SW480 (cell line): ENCODE measurements at regions not wholly inside any gene's neighbourhood (a gene's known extent, or its start where the extent isn't known, plus 50 kb on each side); places are given as distances from the start of the nearest gene placed in this dataset.

Source experiments
- DNase-seq: peaks from one replicate; pipeline ENCODE4 v3.0.0-alpha.2; 2016; ENCODE audit warnings: low spot score

DNA sequence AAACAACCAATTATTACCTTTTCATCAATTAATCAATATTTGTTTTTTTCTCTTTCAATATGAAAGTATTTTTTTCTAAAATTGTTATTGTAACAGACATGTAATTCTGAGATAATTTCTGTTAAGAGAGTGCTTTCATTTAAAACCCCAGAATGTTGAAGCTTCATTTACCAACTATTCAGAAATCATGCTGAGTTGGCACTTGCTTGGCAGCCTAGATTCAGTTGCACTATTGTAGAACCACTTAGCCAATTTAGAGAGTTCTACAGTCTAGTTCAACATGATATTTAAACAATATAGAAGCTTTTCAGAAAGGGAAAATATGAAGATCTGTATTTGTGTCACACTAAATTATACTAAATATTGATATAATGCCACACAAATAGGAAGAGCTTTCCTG is 56.1 kb upstream of the NKAIN2 start:
- DNase-seq, result no peak

DNA sequence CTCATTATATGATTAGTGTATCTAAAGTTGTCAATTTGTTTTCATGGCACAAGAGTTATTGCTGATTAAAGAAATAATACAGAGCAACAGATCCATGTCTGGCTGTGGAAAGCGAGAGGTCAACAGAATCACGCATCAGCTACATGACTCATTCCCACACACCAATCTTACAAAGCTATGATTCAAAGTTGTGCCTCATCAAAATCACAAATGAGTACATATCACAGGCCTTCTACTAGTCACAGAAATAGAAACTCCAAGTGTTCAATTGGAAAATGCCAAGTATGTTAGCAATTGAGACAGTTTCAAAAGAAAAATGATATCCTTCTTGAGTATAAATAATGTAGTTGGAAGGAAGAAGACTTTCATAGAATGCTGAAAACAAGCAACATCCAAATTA is 57.8 kb upstream of the NKAIN2 start:
- DNase-seq, result no peak

- no peak for DNase-seq
Observed at GRCh38 chr6:123744840-123745239, 58.8 kb upstream of the NKAIN2 start.

DNA sequence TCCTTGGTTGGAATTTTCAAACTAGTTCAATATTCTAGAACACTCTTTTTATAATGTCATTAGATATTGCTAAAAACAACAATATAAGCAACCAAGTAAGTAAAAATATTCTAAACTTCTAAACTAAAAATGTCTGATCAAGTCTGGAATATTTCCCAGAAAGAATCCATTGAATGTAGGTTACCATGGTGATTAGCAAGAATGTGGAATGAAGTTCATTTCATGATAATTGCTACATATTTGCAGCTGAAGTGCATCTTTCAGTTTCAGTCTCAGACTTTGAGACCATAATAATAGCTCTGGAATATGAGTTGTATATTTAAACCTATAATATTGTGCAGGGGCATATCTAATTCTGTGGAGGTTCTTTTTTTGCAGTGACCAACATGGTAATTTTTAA is 61.0 kb upstream of the NKAIN2 start:
- DNase-seq, result no peak

- no peak for DNase-seq
Observed at GRCh38 chr6:123733180-123733579, 70.5 kb upstream of the NKAIN2 start.

- no peak for DNase-seq
Observed at GRCh38 chr6:123716506-123716905, 79.8 kb upstream of the TRDN start.

- DNase-seq, result peak; percentile 25
Observed at GRCh38 chr6:123715006-123715863, 78.5 kb upstream of the TRDN start.

- no peak for DNase-seq
Observed at GRCh38 chr6:123712831-123713230, 76.1 kb upstream of the TRDN start.

DNA sequence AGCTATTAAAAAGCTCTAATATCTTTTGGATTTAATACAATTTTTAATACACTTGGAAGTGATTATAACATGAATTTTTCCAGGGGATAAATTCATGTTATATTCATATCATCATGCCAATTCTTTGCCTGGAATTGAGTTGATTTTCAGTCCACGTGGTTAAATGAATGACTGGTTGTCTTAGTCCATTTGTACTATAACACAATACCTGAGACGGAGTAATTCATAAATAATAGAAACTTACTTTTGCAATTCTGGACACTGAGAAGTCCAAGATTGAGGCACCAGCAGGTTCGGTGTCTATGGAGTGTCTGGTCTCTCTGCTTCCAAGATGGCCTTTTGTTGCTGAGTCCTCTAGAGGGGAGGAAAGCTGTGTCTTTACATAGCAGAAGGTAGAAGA is 66.2 kb upstream of the TRDN start:
- DNase-seq, result no peak

DNA sequence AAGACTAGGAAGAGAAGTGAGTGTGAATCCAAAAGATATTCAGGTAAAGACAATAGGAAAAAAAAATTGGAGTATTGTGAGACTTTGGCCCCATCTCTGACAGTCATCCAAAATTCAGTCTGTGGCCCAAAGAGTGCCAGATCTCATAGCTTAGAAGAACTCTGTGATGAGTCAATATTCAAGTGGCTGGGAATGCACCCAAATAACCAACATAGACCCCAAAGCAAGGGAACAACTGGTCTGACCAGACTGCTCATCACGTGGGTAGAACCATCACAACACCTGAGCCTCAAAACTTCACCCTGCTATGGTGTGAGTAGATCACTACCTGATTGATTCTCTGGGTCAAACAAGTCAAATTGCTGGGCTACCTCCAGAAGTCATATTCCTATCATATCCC is 51.1 kb upstream of the TRDN start:
- DNase-seq, result no peak
